Pulmonary artery endothelial cell (primary cell): ENCODE measurements at regions not wholly inside any gene's neighbourhood (a gene's known extent, or its start where the extent isn't known, plus 50 kb on each side); places are given as distances from the start of the nearest gene placed in this dataset.
"Not testable (repeated sequence)": the region's sequence is repeated elsewhere in the genome, so short reads cannot be mapped to it uniquely, and the experiment has no call there.

ENCODE experiments used
- DNase-seq: peaks from one replicate; pipeline ENCODE4 v3.0.0-alpha.2; 2011; ENCODE audit warnings: low read depth, low spot score

- DNase-seq: no peak
Observed at GRCh38 chr4:71081192-71081591, 87.7 kb downstream of the DCK start.

- DNase-seq: no peak
Observed at GRCh38 chr4:71093745-71094144, 100.3 kb downstream of the DCK start.

GRCh38 chr4:71094201-71094600, 100.8 kb downstream of the DCK start:
- DNase-seq: no peak

- DNase-seq: no peak
Observed at GRCh38 chr4:71095141-71095540, 101.7 kb downstream of the DCK start.

GRCh38 chr4:71095545-71095944, 102.1 kb downstream of the DCK start:
- DNase-seq: no peak

- no peak for DNase-seq
Observed at GRCh38 chr4:71107726-71108125, 114.3 kb downstream of the DCK start.

GRCh38 chr4:71110499-71110898, 117.0 kb downstream of the DCK start:
- DNase-seq: no peak

GRCh38 chr4:71111133-71111532, 117.7 kb downstream of the DCK start:
- DNase-seq: not testable (repeated sequence)

GRCh38 chr4:71113294-71113693, 119.8 kb downstream of the DCK start:
- no peak for DNase-seq

GRCh38 chr4:71120831-71121524, 127.5 kb downstream of the DCK start:
- DNase-seq: no peak

GRCh38 chr4:71123951-71124350, 130.5 kb downstream of the DCK start:
- no peak for DNase-seq

- no peak for DNase-seq
Observed at GRCh38 chr4:71125137-71125536, 131.7 kb downstream of the DCK start.

- no peak for DNase-seq
Observed at GRCh38 chr4:71126719-71127118, 133.3 kb downstream of the DCK start.

- DNase-seq: no peak
Observed at GRCh38 chr4:71130827-71131603, 137.6 kb downstream of the DCK start.

- DNase-seq: no peak
Observed at GRCh38 chr4:71132486-71132885, 139.0 kb downstream of the DCK start.

GRCh38 chr4:71133491-71133890, 140.0 kb downstream of the DCK start:
- DNase-seq: no peak

- DNase-seq: no peak
Observed at GRCh38 chr4:71136071-71136470, 142.6 kb downstream of the DCK start.

- DNase-seq: no peak
Observed at GRCh38 chr4:71138007-71138615, 144.7 kb downstream of the DCK start.

GRCh38 chr4:71140563-71140962, 147.1 kb downstream of the DCK start:
- DNase-seq: no peak

GRCh38 chr4:71141125-71141524, 147.7 kb downstream of the DCK start:
- no peak for DNase-seq

GRCh38 chr4:71147261-71147660, 153.8 kb downstream of the DCK start:
- no peak for DNase-seq

- DNase-seq: no peak
Observed at GRCh38 chr4:71148545-71148944, 155.1 kb downstream of the DCK start.

GRCh38 chr4:71151054-71151453, 157.6 kb downstream of the DCK start:
- DNase-seq: no peak
